Karpas-422 (cell line): ENCODE measurements at regions not wholly inside any gene's neighbourhood (a gene's known extent, or its start where the extent isn't known, plus 50 kb on each side); places are given as distances from the start of the nearest gene placed in this dataset.

ENCODE experiments used
- DNase-seq: peaks from one replicate; pipeline ENCODE4 v3.0.0-alpha.2; 2015
- H2AFZ ChIP-seq: fragments of 200-600 bp; sonication (generic); 2 replicates; pipeline ENCODE4 v1.6.1; 2014; ENCODE audit warnings: antibody characterized with exemption, low read length, mixed read lengths
- H3K27ac ChIP-seq: fragments of 200-600 bp; sonication (generic); 2 replicates; pipeline ENCODE4 v1.5.1; 2014; ENCODE audit warnings: mild to moderate bottlenecking, low read length, moderate library complexity
- H3K27me3 ChIP-seq: fragments of 200-600 bp; sonication (generic); 2 replicates; pipeline ENCODE4 v1.6.1; 2014; ENCODE audit warnings: low read length, mixed read lengths
- H3K36me3 ChIP-seq: fragments of 200-600 bp; sonication (generic); 2 replicates; pipeline ENCODE4 v1.6.1; 2014; ENCODE audit warnings: low read length, mixed read lengths; ENCODE audit not compliant: insufficient read depth
- H3K4me1 ChIP-seq: fragments of 200-600 bp; sonication (generic); 2 replicates; pipeline ENCODE4 v1.6.1; 2014; ENCODE audit warnings: mild to moderate bottlenecking, low read length, mixed read lengths
- H3K4me2 ChIP-seq: fragments of 200-600 bp; sonication (generic); 2 replicates; pipeline ENCODE4 v1.6.1; 2014; ENCODE audit warnings: low read length, low read depth, mild to moderate bottlenecking; ENCODE audit not compliant: poor library complexity, severe bottlenecking
- H3K4me3 ChIP-seq: fragments of 200-600 bp; sonication (generic); 2 replicates; pipeline ENCODE4 v1.5.1; 2014; ENCODE audit warnings: mild to moderate bottlenecking, antibody characterized with exemption, low read length, mixed read lengths
- H3K79me2 ChIP-seq: fragments of 200-600 bp; sonication (generic); 2 replicates; pipeline ENCODE4 v1.6.1; 2014; ENCODE audit warnings: mild to moderate bottlenecking, low read length, mixed read lengths
- H3K9ac ChIP-seq: fragments of 200-600 bp; sonication (generic); 2 replicates; pipeline ENCODE4 v1.6.0; 2014; ENCODE audit warnings: low read length
- H3K9me2 ChIP-seq: fragments of 200-600 bp; sonication (generic), shearing (Covaris generic); replicated peaks from 2 replicates; pipeline ENCODE4 v1.6.0; 2014; ENCODE audit warnings: mild to moderate bottlenecking, low read length, moderate library complexity; ENCODE audit not compliant: insufficient read depth
- H3K9me3 ChIP-seq: fragments of 300-700, 200-600 bp; sonication (generic); 2 replicates; pipeline ENCODE4 v1.6.1; 2014; ENCODE audit warnings: low read length, mixed read lengths
- H4K20me1 ChIP-seq: fragments of 200-600 bp; sonication (generic); 2 replicates; pipeline ENCODE4 v1.6.1; 2014; ENCODE audit warnings: mild to moderate bottlenecking, antibody characterized with exemption, low read length, low read depth; ENCODE audit not compliant: insufficient read depth

DNA sequence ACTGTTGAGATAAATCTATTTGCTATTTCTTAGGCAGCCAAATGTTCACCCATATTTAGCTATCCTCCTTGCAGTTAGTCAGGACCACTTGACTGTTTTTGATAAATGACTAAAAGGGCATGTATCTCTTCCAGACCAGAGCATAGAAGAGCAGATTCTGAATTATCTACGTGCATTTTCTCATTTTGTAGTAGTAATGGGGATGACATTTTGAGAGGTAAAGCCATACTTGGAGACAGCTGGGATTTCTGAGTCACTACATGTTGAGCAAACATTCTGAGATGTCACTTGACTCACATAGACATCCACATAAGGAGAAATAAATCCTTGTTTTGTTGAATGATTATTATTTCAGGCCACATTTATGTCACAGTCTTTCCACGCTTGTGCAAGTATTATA is 297.6 kb downstream of the CDH10 start:
- H3K27me3 ChIP-seq = no peaks in the 10 kb centered on the region
- no peaks in the 10 kb centered on the region for H3K4me1 ChIP-seq
- no peak for DNase-seq
- H3K27ac ChIP-seq = no peak overlapping the region
- H3K9ac ChIP-seq = no peak overlapping the region
- no peaks in the 10 kb centered on the region for H4K20me1 ChIP-seq
- H3K79me2 ChIP-seq = no peaks in the 10 kb centered on the region
- no peak overlapping the region for H2AFZ ChIP-seq
- no peak overlapping the region for H3K4me3 ChIP-seq
- peaks cover 4% of the 10 kb centered on the region; the same call in 1 of the 2 replicates for H3K9me3 ChIP-seq
- no peaks in the 10 kb centered on the region for H3K9me2 ChIP-seq
- no peak overlapping the region for H3K4me2 ChIP-seq
- no peaks in the 10 kb centered on the region for H3K36me3 ChIP-seq

- Histone ChIP-seq H3K9me3 (no peaks in the 10 kb centered on the region; the same call in 1 of the 2 replicates), H3K27me3 (no peaks in the 10 kb centered on the region), H3K4me2 (no peak overlapping the region), H4K20me1 (no peaks in the 10 kb centered on the region), H3K4me1 (no peaks in the 10 kb centered on the region), H3K9ac (no peak overlapping the region), H3K4me3 (no peak overlapping the region), H2AFZ (no peak overlapping the region), H3K36me3 (no peaks in the 10 kb centered on the region), H3K79me2 (no peaks in the 10 kb centered on the region), H3K27ac (no peak overlapping the region), H3K9me2 (no peaks in the 10 kb centered on the region)
- no peak for DNase-seq
These were observed 293.5 kb downstream of the CDH10 start for GRCh38 chr5:24351285-24351684.

DNA sequence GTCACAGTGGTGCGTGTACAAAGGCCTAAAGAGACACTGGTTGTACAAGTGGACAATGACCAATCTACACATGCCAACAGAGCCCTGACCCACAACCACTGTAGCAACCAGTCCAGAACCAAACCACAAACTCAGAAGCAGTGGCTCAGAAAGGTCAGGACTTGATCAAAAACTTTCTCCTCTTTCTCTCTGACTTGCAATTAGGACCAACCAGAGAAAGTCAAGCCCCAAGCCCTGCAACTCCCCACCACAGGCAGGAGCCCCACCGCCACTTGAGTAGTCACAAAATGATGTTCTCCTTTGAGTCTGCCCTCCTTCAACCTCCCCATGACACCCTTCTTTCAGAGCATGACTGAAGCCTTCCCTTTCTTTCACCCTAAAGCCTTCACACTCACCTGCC is 291.8 kb downstream of the CDH10 start:
- no peaks in the 10 kb centered on the region for H3K4me1 ChIP-seq
- H3K9ac ChIP-seq = no peak overlapping the region
- no peak overlapping the region for H3K4me3 ChIP-seq
- no peaks in the 10 kb centered on the region for H4K20me1 ChIP-seq
- no peaks in the 10 kb centered on the region; the same call in 1 of the 2 replicates for H3K9me3 ChIP-seq
- H2AFZ ChIP-seq = no peak overlapping the region
- H3K79me2 ChIP-seq = no peaks in the 10 kb centered on the region
- H3K4me2 ChIP-seq = no peak overlapping the region
- DNase-seq = no peak
- no peaks in the 10 kb centered on the region for H3K36me3 ChIP-seq
- H3K27ac ChIP-seq = no peak overlapping the region
- no peaks in the 10 kb centered on the region for H3K9me2 ChIP-seq
- no peaks in the 10 kb centered on the region for H3K27me3 ChIP-seq

GRCh38 chr5:24353611-24354010 is 291.2 kb downstream of the CDH10 start:
- Histone ChIP-seq H4K20me1 (no peaks in the 10 kb centered on the region), H3K27me3 (no peaks in the 10 kb centered on the region), H3K9ac (no peak overlapping the region), H3K36me3 (no peaks in the 10 kb centered on the region), H3K4me1 (no peaks in the 10 kb centered on the region), H3K9me2 (no peaks in the 10 kb centered on the region), H2AFZ (no peak overlapping the region), H3K27ac (no peak overlapping the region), H3K9me3 (no peaks in the 10 kb centered on the region; the same call in 1 of the 2 replicates), H3K4me3 (no peak overlapping the region), H3K79me2 (no peaks in the 10 kb centered on the region), H3K4me2 (no peak overlapping the region)
- no peak for DNase-seq

GRCh38 chr5:24363789-24364481 is 280.8 kb downstream of the CDH10 start:
- H2AFZ ChIP-seq = no peak overlapping the region
- no peaks in the 10 kb centered on the region for H3K9me2 ChIP-seq
- no peaks in the 10 kb centered on the region for H3K79me2 ChIP-seq
- no peak overlapping the region for H3K4me3 ChIP-seq
- H3K27me3 ChIP-seq = no peaks in the 10 kb centered on the region
- H4K20me1 ChIP-seq = no peaks in the 10 kb centered on the region
- no peaks in the 10 kb centered on the region for H3K36me3 ChIP-seq
- no peaks in the 10 kb centered on the region for H3K4me1 ChIP-seq
- no peak overlapping the region for H3K27ac ChIP-seq
- no peak for DNase-seq
- no peak overlapping the region for H3K4me2 ChIP-seq
- H3K9me3 ChIP-seq = peaks cover 5% of the 10 kb centered on the region; the same call in 1 of the 2 replicates
- no peak overlapping the region for H3K9ac ChIP-seq

DNA sequence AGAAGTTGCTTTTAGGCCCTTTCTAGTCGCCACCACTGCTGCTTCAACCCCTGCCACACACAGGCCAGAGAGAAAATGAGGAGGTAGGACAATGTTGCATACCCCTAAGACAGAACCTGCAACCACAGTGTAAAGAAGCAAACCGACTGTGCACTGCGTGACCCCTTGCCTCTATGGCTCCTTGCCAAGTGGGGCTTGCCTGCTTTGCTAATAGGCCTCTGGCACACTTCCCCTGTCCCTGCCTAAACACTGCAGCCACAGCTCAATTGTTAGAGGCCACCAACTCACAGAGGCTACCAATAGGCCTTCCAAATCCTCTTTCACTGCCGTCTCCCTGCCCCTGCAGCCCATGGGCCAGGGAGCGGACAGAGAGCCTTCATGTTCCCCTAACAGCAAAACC is 280.1 kb downstream of the CDH10 start:
- H3K27me3 ChIP-seq = no peaks in the 10 kb centered on the region
- H3K9me3 ChIP-seq = peaks cover 5% of the 10 kb centered on the region; the same call in 1 of the 2 replicates
- no peak overlapping the region for H3K4me3 ChIP-seq
- no peaks in the 10 kb centered on the region for H3K79me2 ChIP-seq
- DNase-seq = no peak
- H4K20me1 ChIP-seq = no peaks in the 10 kb centered on the region
- no peak overlapping the region for H3K4me2 ChIP-seq
- no peak overlapping the region for H2AFZ ChIP-seq
- no peaks in the 10 kb centered on the region for H3K9me2 ChIP-seq
- no peak overlapping the region for H3K9ac ChIP-seq
- H3K4me1 ChIP-seq = no peaks in the 10 kb centered on the region
- no peak overlapping the region for H3K27ac ChIP-seq
- H3K36me3 ChIP-seq = no peaks in the 10 kb centered on the region

DNA sequence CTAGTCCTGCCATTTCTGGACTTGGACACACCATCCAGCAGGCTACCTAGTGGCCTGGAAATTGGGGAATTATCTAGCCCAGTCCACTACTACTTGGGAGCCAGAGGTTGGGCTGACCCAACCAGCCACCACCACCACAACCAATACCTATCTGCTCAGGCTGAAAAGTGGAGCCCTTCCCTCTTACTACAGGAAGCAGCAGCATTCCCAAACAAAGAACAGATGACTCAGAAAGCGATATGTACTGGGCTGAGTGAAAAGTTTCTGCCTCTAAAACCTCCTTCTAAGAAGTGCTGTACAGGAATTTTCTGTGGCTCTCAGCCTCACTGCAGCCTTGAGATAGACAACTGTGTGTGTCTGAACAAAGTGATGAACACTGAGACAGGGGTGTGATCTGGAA is 279.4 kb downstream of the CDH10 start:
- Histone ChIP-seq H3K27me3 (no peaks in the 10 kb centered on the region), H3K4me2 (no peak overlapping the region), H2AFZ (no peak overlapping the region)

DNA sequence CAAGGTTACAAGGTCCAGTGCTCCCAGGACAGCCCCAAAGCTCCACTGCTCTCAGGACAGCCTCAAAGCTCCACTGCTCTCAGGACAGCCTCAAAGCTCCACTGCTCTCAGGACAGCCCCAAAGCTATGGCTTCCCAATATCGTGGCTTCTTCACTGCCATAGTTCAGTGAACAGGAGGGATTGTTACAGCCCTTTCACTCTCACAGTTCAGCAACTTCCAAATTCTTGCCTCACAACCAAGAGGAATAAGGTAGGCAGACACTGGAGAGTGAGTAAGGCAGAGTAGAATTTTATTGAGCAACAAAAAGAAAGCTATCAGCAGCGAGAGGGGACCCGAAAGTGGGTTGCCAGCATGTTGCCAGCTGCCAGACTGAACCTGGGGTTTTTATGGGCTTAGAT is 277.6 kb downstream of the CDH10 start:
- H3K4me3 ChIP-seq = no peak overlapping the region
- H3K9me2 ChIP-seq = no peaks in the 10 kb centered on the region
- no peak overlapping the region for H2AFZ ChIP-seq
- no peaks in the 10 kb centered on the region for H3K79me2 ChIP-seq
- no peak overlapping the region for H3K9ac ChIP-seq
- no peak overlapping the region for H3K4me2 ChIP-seq
- no peak for DNase-seq
- H3K27me3 ChIP-seq = no peaks in the 10 kb centered on the region
- no peaks in the 10 kb centered on the region for H4K20me1 ChIP-seq
- no peaks in the 10 kb centered on the region for H3K4me1 ChIP-seq
- H3K27ac ChIP-seq = no peak overlapping the region
- H3K9me3 ChIP-seq = peaks cover 5% of the 10 kb centered on the region; the same call in 1 of the 2 replicates
- no peaks in the 10 kb centered on the region for H3K36me3 ChIP-seq

More for the DNA sequence above, 279.4 kb downstream of the CDH10 start:
- no peaks in the 10 kb centered on the region for H3K4me1 ChIP-seq
- no peak overlapping the region for H3K4me3 ChIP-seq
- H3K9me2 ChIP-seq = no peaks in the 10 kb centered on the region
- H3K9ac ChIP-seq = no peak overlapping the region
- no peaks in the 10 kb centered on the region for H4K20me1 ChIP-seq
- no peaks in the 10 kb centered on the region for H3K36me3 ChIP-seq
- no peaks in the 10 kb centered on the region for H3K79me2 ChIP-seq
- H3K27ac ChIP-seq = no peak overlapping the region
- peaks cover 5% of the 10 kb centered on the region; the same call in 1 of the 2 replicates for H3K9me3 ChIP-seq
- no peak for DNase-seq
